ENCODE measurements at regions not wholly inside any gene's neighbourhood (a gene's known extent, or its start where the extent isn't known, plus 50 kb on each side); places are given as distances from the start of the nearest gene placed in this dataset.

DNA sequence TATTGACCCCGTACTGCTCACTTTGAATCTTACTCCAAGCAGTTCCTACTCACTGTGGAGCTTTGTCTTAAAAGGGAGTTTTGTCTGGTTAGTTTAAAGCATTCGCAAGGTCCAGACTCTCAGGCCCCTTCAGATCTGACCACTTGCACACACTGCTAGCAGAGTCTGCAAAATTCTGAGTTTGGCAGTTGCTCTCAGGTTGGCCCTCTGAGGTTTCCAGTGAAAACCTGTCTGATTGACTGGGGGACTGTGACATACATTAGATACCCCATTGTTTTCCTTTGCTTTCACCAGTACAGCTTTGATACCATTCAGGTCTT is 149.2 kb downstream of the XPNPEP1 start:
- H2AFZ ChIP-seq (ENCODE audit: low read length), result peak overlapping the region; percentile 96

More for the DNA sequence above, 149.2 kb downstream of the XPNPEP1 start:
- Histone ChIP-seq H2BK12ac (ENCODE audit: insufficient read length, low read depth, low read length) (no peak overlapping the region), H4K8ac (replicated peaks; ENCODE audit: insufficient read length, low read depth, low read length) (no peak overlapping the region), H3K4me2 (ENCODE audit: insufficient read depth, insufficient read length, low read length) (no peak overlapping the region), H3K9me3 (ENCODE audit: control insufficient read depth, low read depth, low read length) (no peaks in the 10 kb centered on the region), H2BK20ac (ENCODE audit: low read depth, low read length, poor library complexity, severe bottlenecking) (no peak overlapping the region), H4K5ac (ENCODE audit: insufficient read length, low read depth, low read length) (no peak overlapping the region), H3K9ac (ENCODE audit: extremely low read depth, insufficient read length, low read length) (no peak overlapping the region), H3K18ac (ENCODE audit: insufficient read length, low read depth, low read length) (no peak overlapping the region), H2BK120ac (ENCODE audit: low read depth, low read length, poor library complexity, severe bottlenecking) (no peak overlapping the region), H3K4ac (ENCODE audit: low read depth, low read length) (no peak overlapping the region), H3K56ac (ENCODE audit: insufficient read length, low read depth, low read length) (no peak overlapping the region), H4K91ac (ENCODE audit: insufficient read length, low read depth, low read length) (no peak overlapping the region), H3K14ac (ENCODE audit: insufficient read depth, low read length) (no peak overlapping the region), H3T11ph (ENCODE audit: low read length) (no peak overlapping the region), H3K23me2 (ENCODE audit: insufficient read length, low read depth, low read length, poor library complexity, severe bottlenecking) (no peaks in the 10 kb centered on the region), H3K27ac (ENCODE audit: insufficient read length, low read depth, low read length) (no peak overlapping the region), H2BK15ac (ENCODE audit: low read depth, low read length) (no peak overlapping the region), H2AK5ac (ENCODE audit: insufficient read length, low read length) (no peak overlapping the region), H3K79me1 (ENCODE audit: insufficient read depth, low read depth, low read length, poor library complexity, severe bottlenecking) (no peaks in the 10 kb centered on the region), H2BK5ac (ENCODE audit: insufficient read length, low read length) (no peak overlapping the region), H3K23ac (ENCODE audit: insufficient read length, low read depth, low read length) (no peak overlapping the region), H3K79me2 (ENCODE audit: insufficient read depth, low read length) (no peaks in the 10 kb centered on the region), H4K20me1 (ENCODE audit: control insufficient read depth, insufficient read depth, insufficient read length) (no peaks in the 10 kb centered on the region), H3K27me3 (ENCODE audit: insufficient read depth, low read length) (no peaks in the 10 kb centered on the region), H3K4me1 (ENCODE audit: insufficient read depth, low read length) (peaks cover 4% of the 10 kb centered on the region; the same call in 1 of the 2 replicates)
- no peaks in the 10 kb centered on the region for H3K36me3 Mint-ChIP-seq (ENCODE audit: insufficient read depth in 1 of 3, low read depth in 3 of 3)
- no peak overlapping the region for H3K4me3 Mint-ChIP-seq
- peaks cover 8% of the 10 kb centered on the region in 2 experiments for H3K4me1 Mint-ChIP-seq
- WGBS (ENCODE audit: extremely low coverage, insufficient read length, low lambda C conversion rate), result no CpG with 5 or more reads among the region's 2 CpGs
- DNase-seq, result no peak
- H3K27me3 Mint-ChIP-seq (ENCODE audit: low read depth), result 0 out of 2 replicates have a peak, but pooled peaks cover 2% of the 10 kb centered on the region
- H3K9me3 Mint-ChIP-seq, result no peaks in the 10 kb centered on the region
- TF ChIP-seq, protein P1, sequence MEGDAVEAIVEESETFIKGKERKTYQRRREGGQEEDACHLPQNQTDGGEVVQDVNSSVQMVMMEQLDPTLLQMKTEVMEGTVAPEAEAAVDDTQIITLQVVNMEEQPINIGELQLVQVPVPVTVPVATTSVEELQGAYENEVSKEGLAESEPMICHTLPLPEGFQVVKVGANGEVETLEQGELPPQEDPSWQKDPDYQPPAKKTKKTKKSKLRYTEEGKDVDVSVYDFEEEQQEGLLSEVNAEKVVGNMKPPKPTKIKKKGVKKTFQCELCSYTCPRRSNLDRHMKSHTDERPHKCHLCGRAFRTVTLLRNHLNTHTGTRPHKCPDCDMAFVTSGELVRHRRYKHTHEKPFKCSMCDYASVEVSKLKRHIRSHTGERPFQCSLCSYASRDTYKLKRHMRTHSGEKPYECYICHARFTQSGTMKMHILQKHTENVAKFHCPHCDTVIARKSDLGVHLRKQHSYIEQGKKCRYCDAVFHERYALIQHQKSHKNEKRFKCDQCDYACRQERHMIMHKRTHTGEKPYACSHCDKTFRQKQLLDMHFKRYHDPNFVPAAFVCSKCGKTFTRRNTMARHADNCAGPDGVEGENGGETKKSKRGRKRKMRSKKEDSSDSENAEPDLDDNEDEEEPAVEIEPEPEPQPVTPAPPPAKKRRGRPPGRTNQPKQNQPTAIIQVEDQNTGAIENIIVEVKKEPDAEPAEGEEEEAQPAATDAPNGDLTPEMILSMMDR (conservative IDR thresholded peaks at IDR 0.05), result no peak
- no peak overlapping the region for H3K27ac Mint-ChIP-seq

Data from H9 (cell line).